Calu3 (cell line): ENCODE measurements at regions not wholly inside any gene's neighbourhood (a gene's known extent, or its start where the extent isn't known, plus 50 kb on each side); places are given as distances from the start of the nearest gene placed in this dataset.

Experiments used
- BruUV-seq: library from RNA; stranded (reverse); fragments of 400-500 nt; replicated peaks from 2 replicates; lab custom pipeline; 2021; lab: Mats Ljungman, UMichigan
- CTCF ChIA-PET: fragments of 300-600 bp; sonication (Branson Sonifier 250); formaldehyde crosslinking; loops from one replicate; lab custom pipeline; 2022; ENCODE audit warnings: antibody characterized with exemption; lab: Charles Lee
- DNase-seq: peaks from one replicate; pipeline ENCODE4 v3.0.0; 2022
- H3K27ac Mint-ChIP-seq: one replicate; pipeline ENCODE4 v1.8.0; 2022; ENCODE audit warnings: mixed read lengths; ENCODE audit not compliant: unreplicated experiment
- H3K27me3 Mint-ChIP-seq: one replicate; pipeline ENCODE4 v1.8.0; 2022; ENCODE audit warnings: mixed read lengths; ENCODE audit not compliant: unreplicated experiment
- H3K36me3 Mint-ChIP-seq: one replicate; pipeline ENCODE4 v1.8.0; 2022; ENCODE audit warnings: mild to moderate bottlenecking, moderate library complexity, mixed read lengths; ENCODE audit not compliant: insufficient read depth, unreplicated experiment
- H3K4me1 Mint-ChIP-seq: one replicate; pipeline ENCODE4 v1.8.0; 2022; ENCODE audit warnings: mild to moderate bottlenecking, low read depth, mixed read lengths; ENCODE audit not compliant: unreplicated experiment
- H3K4me3 Mint-ChIP-seq: one replicate; pipeline ENCODE4 v1.8.0; 2022; ENCODE audit warnings: mild to moderate bottlenecking, low read depth, moderate library complexity, mixed read lengths; ENCODE audit not compliant: unreplicated experiment
- H3K9me3 Mint-ChIP-seq: one replicate; pipeline ENCODE4 v1.8.0; 2022; ENCODE audit warnings: low read depth, mixed read lengths; ENCODE audit not compliant: unreplicated experiment
- intact Hi-C: fragments of 100-400 bp; cut with micrococcal nuclease; formaldehyde crosslinking; loops from one replicate; pipeline ENCODE4 v1.10.0; 2022; ENCODE audit not compliant: unreplicated experiment
- TF ChIP-seq, protein P1 (sequence below): fragments of 200-600 bp; IDR thresholded peaks from one replicate; pipeline ENCODE4 v1.8.0; 2022; ENCODE audit warnings: antibody characterized with exemption; ENCODE audit not compliant: unreplicated experiment

DNA sequence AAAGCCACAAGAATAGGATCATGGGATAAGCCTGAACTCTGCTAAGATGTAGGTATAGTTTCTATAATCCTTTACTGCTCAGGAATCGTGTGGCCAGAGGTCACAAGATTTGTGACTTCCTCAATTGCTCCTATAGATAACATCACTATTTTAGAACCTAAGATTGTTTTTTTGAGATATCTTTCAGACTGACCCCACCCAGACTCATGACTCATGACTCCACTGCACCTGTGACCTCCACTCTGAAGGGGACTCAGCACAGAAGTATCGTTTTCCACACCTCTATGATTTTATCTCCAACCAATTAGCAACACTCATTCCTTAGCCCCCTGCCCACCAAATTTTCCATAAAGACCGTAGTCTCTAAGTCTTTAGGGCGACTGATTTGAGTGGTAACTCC is 124.5 kb upstream of the KCNK1 start:
- no peak for DNase-seq
- CTCF ChIA-PET = no interaction called here
- no TSS peak for BruUV-seq
- intact Hi-C loops = no loop called here
- H3K9me3 Mint-ChIP-seq = no peaks in the 10 kb centered on the region
- no peak overlapping the region for H3K4me3 Mint-ChIP-seq
- H3K27me3 Mint-ChIP-seq = no peaks in the 10 kb centered on the region
- peaks cover 10% of the 10 kb centered on the region for H3K4me1 Mint-ChIP-seq
- TF ChIP-seq, protein P1, sequence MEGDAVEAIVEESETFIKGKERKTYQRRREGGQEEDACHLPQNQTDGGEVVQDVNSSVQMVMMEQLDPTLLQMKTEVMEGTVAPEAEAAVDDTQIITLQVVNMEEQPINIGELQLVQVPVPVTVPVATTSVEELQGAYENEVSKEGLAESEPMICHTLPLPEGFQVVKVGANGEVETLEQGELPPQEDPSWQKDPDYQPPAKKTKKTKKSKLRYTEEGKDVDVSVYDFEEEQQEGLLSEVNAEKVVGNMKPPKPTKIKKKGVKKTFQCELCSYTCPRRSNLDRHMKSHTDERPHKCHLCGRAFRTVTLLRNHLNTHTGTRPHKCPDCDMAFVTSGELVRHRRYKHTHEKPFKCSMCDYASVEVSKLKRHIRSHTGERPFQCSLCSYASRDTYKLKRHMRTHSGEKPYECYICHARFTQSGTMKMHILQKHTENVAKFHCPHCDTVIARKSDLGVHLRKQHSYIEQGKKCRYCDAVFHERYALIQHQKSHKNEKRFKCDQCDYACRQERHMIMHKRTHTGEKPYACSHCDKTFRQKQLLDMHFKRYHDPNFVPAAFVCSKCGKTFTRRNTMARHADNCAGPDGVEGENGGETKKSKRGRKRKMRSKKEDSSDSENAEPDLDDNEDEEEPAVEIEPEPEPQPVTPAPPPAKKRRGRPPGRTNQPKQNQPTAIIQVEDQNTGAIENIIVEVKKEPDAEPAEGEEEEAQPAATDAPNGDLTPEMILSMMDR = no peak
- no peak overlapping the region for H3K27ac Mint-ChIP-seq
- H3K36me3 Mint-ChIP-seq = no peaks in the 10 kb centered on the region

DNA sequence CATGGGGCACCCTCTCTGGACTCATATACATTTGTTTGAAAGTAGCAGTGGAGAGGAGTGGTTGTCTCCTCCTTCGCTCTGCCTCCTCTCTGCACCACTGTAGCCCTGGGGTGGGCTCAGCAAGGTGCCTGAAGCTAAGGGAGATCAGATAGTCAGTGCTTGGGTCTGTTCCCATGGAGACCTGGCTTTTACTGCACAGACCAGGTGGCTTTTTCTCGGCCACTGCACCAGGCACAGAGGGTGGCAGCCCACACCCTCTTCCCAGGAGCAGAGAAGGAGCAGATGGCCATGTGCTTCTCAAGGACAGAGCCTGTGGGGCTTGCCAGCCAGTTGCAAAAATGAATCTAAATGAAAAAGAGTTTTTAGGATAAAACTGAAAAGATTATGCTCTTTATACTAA is 123.4 kb upstream of the KCNK1 start:
- CTCF ChIA-PET = no interaction called here
- H3K9me3 Mint-ChIP-seq = no peaks in the 10 kb centered on the region
- TF ChIP-seq, protein P1 = no peak
- DNase-seq = no peak
- peaks cover 10% of the 10 kb centered on the region for H3K4me1 Mint-ChIP-seq
- H3K4me3 Mint-ChIP-seq = no peak overlapping the region
- H3K27ac Mint-ChIP-seq = no peak overlapping the region
- no TSS peak for BruUV-seq
- intact Hi-C loops = no loop called here
- H3K27me3 Mint-ChIP-seq = no peaks in the 10 kb centered on the region
- no peaks in the 10 kb centered on the region for H3K36me3 Mint-ChIP-seq

DNA sequence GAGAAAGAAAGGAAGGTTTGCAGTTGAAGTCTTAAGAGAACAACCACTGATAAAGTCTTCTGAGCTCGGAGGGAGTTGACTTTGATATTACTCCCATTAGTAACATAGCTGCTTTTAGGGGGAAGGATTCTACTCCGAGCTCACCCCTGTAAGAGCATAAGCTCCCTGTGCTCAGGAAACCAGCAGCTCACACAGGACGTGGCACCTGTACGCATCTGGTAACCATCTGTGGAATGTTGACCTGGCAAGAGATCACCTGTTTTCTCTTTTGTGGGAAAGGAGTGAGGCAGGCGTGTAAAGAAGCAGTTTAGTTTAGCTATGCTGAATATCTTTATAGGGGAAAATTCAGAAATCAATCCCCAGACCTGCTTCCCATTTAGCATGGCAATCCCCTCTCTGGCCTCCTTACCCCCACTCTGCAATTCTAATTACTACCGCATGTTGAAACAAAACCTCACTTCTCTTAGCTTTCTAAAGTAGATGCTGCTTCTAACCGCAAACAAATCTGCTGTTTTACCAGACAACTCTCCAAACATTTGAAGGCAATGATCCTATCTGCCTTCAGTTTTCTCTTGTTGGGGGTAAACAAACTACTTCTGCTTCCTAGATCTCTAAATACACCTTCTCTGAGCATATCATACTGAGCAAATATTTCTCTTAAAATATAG is 121.8 kb upstream of the KCNK1 start:
- DNase-seq = no peak
- TF ChIP-seq, protein P1 = no peak
- Mint-ChIP-seq H3K36me3 (no peaks in the 10 kb centered on the region), H3K4me1 (peaks cover 10% of the 10 kb centered on the region), H3K27me3 (peaks cover 12% of the 10 kb centered on the region), H3K4me3 (no peak overlapping the region), H3K9me3 (no peaks in the 10 kb centered on the region), H3K27ac (no peak overlapping the region)
- CTCF ChIA-PET = no interaction called here
- intact Hi-C loops = no loop called here
- BruUV-seq = no TSS peak

DNA sequence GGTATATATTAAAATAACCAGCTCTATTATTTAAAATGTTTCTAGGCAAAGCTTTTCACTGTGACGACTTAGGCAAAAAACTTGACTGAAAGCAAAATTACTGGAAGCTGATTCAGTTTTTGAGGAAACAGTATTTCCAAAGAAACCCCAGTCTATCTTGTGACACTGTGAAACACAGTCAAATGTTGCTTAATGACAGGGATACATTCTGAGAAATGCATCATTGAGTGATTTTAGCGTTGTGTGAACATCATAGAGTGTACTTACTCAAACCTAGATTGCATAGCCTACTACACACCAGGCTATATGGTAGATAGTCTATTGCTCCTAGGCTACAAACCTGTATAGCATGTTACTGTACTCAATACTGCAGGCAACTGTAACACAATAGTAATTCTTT is 116.9 kb upstream of the KCNK1 start:
- TF ChIP-seq, protein P1 = no peak
- Mint-ChIP-seq H3K4me3 (no peak overlapping the region), H3K36me3 (no peaks in the 10 kb centered on the region), H3K9me3 (no peaks in the 10 kb centered on the region), H3K27me3 (peaks cover 29% of the 10 kb centered on the region), H3K4me1 (no peaks in the 10 kb centered on the region), H3K27ac (no peak overlapping the region)
- CTCF ChIA-PET = no interaction called here
- intact Hi-C loops = no loop called here
- DNase-seq = no peak
- no TSS peak for BruUV-seq
